Stimulated activated naive B cell treated with anti-CD40 and anti-IgM and Interleukin-4, amounts not matched to agents 10 μg/mL and 1 μg/mL and 100 μg/mL, for 72 hours (primary cell): ENCODE measurements at regions not wholly inside any gene's neighbourhood (a gene's known extent, or its start where the extent isn't known, plus 50 kb on each side); places are given as distances from the start of the nearest gene placed in this dataset.

Source experiments
- ATAC-seq, 2 donors: fragments of 150-1000 bp; cut with Tn5 transposase; replicated peaks; 2 replicates each; pipeline ENCODE4 v1.10.0; 2021; ENCODE audit warnings: moderate library complexity in 1 of 2
- DNase-seq: peaks from one replicate; pipeline ENCODE4 v3.0.0; 2021
- H3K27ac Mint-ChIP-seq: one replicate; pipeline ENCODE4 v1.8.0; 2022; ENCODE audit warnings: mild to moderate bottlenecking, mixed read lengths
- H3K27me3 Mint-ChIP-seq, 2 donors: one replicate each; pipeline ENCODE4 v1.8.0; 2022; ENCODE audit warnings: mixed read lengths in 2 of 2
- H3K36me3 Mint-ChIP-seq, 2 donors: one replicate each; pipeline ENCODE4 v1.8.0; 2022; ENCODE audit warnings: mixed read lengths in 2 of 2, mild to moderate bottlenecking in 1 of 2
- H3K4me1 Mint-ChIP-seq, 2 donors: one replicate each; pipeline ENCODE4 v1.8.0; 2022; ENCODE audit warnings: mixed read lengths in 2 of 2, mild to moderate bottlenecking in 1 of 2
- H3K4me3 Mint-ChIP-seq, 2 donors: one replicate each; pipeline ENCODE4 v1.8.0; 2022; ENCODE audit warnings: mild to moderate bottlenecking in 2 of 2, mixed read lengths in 2 of 2, moderate library complexity in 1 of 2
- H3K9me3 Mint-ChIP-seq, 2 donors: one replicate each; pipeline ENCODE4 v1.8.0; 2022; ENCODE audit warnings: mixed read lengths in 2 of 2, mild to moderate bottlenecking in 1 of 2

- Mint-ChIP-seq H3K27me3 (no peaks in the 10 kb centered on the region), H3K4me1 (no peaks in the 10 kb centered on the region), H3K4me3 (no peak overlapping the region), H3K27ac (no peak overlapping the region), H3K9me3 (peaks cover 3 to 8% of the 10 kb centered on the region in 2 donors), H3K36me3 (no peaks in the 10 kb centered on the region)
- ATAC-seq: no peak
- no peak for DNase-seq
Measured at GRCh38 chr20:55283889-55284288, 721.4 kb downstream of the CBLN4 start.

- ATAC-seq (no peak), DNase-seq (no peak)
- no peaks in the 10 kb centered on the region for H3K36me3 Mint-ChIP-seq
- H3K9me3 Mint-ChIP-seq: peaks cover 8 to 12% of the 10 kb centered on the region in 2 donors
- H3K4me1 Mint-ChIP-seq: no peaks in the 10 kb centered on the region
- H3K27ac Mint-ChIP-seq: no peak overlapping the region
- no peaks in the 10 kb centered on the region for H3K27me3 Mint-ChIP-seq
- no peak overlapping the region for H3K4me3 Mint-ChIP-seq
Measured at GRCh38 chr20:55273149-55273548, 732.2 kb downstream of the CBLN4 start.

- H3K4me1 Mint-ChIP-seq: no peaks in the 10 kb centered on the region
- ATAC-seq (no peak), DNase-seq (no peak)
- H3K27me3 Mint-ChIP-seq: no peaks in the 10 kb centered on the region
- H3K36me3 Mint-ChIP-seq: no peaks in the 10 kb centered on the region
- peaks cover 3 to 8% of the 10 kb centered on the region in 2 donors for H3K9me3 Mint-ChIP-seq
- H3K27ac Mint-ChIP-seq: no peak overlapping the region
- H3K4me3 Mint-ChIP-seq: no peak overlapping the region
Measured at GRCh38 chr20:55271371-55271770, 733.9 kb downstream of the CBLN4 start.

GRCh38 chr20:55269913-55270312 lies 735.4 kb downstream of the CBLN4 start:
- H3K27ac Mint-ChIP-seq: no peak overlapping the region
- no peak overlapping the region for H3K4me3 Mint-ChIP-seq
- H3K36me3 Mint-ChIP-seq: no peaks in the 10 kb centered on the region
- ATAC-seq (no peak), DNase-seq (no peak)
- H3K4me1 Mint-ChIP-seq: no peaks in the 10 kb centered on the region
- peaks cover 3 to 5% of the 10 kb centered on the region in 2 donors for H3K9me3 Mint-ChIP-seq
- H3K27me3 Mint-ChIP-seq: no peaks in the 10 kb centered on the region

- Mint-ChIP-seq H3K4me1 (no peaks in the 10 kb centered on the region), H3K9me3 (peaks cover 0 to 1% of the 10 kb centered on the region in 2 donors), H3K27ac (no peak overlapping the region), H3K27me3 (no peaks in the 10 kb centered on the region), H3K4me3 (no peak overlapping the region), H3K36me3 (no peaks in the 10 kb centered on the region)
- no peak for ATAC-seq
- no peak for DNase-seq
Measured at GRCh38 chr20:55266361-55266760, 739.0 kb downstream of the CBLN4 start.

DNA sequence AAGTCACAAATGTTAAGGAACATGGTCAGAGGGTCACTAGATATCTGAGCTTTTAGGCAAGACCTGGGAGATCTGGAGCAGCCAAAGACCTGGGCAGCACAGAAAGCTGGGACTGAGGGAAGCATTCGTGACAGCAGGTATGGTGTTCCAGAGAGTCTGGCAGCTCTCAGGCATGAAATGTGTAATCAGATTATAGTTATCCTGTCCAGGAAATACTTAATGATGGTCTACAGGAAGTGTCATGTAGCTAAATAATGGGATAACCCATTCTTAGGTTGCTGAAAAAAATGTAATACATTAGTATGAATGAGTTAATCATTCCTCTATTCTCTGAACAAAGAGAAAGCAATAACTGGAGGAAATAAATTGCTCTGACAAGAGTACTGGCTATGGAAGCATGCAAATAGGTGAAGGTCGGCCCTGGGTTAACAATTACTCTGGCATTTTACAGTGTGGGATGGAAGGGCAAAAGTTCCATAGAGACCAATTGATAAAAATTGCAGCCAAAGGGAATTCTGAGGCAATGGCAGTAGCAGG lies 740.5 kb downstream of the CBLN4 start:
- Mint-ChIP-seq H3K4me3 (no peak overlapping the region), H3K27ac (no peak overlapping the region), H3K36me3 (no peaks in the 10 kb centered on the region), H3K4me1 (no peaks in the 10 kb centered on the region), H3K9me3 (peaks cover 0 to 1% of the 10 kb centered on the region in 2 donors), H3K27me3 (no peaks in the 10 kb centered on the region)
- no peak for DNase-seq
- no peak for ATAC-seq

GRCh38 chr20:55258559-55258958 lies 746.8 kb downstream of the CBLN4 start:
- Mint-ChIP-seq H3K4me3 (no peak overlapping the region), H3K36me3 (no peaks in the 10 kb centered on the region), H3K9me3 (peaks cover 2 to 4% of the 10 kb centered on the region in 2 donors), H3K4me1 (no peaks in the 10 kb centered on the region), H3K27me3 (no peaks in the 10 kb centered on the region), H3K27ac (no peak overlapping the region)
- ATAC-seq (no peak), DNase-seq (no peak)

DNA sequence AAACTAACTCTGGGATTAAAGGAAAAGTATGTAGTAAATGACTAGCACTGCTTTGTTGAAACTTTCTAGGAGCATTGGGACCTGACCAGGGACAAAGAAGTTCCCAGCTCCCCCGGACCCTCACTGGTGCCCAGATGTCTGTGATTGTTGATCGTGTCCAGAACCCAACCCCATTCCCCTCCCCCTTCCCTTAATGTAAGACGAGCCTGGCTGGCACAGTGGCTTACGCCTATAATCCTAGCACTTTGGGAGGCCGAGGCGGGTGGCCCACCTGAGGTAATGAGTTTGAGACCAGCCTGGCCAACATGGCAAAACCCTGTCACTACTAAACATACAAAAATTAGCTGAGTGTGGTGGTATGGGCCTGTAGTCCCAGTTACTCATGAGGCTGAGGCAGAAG lies 750.3 kb downstream of the CBLN4 start:
- H3K36me3 Mint-ChIP-seq: no peaks in the 10 kb centered on the region
- peaks cover 2 to 4% of the 10 kb centered on the region in 2 donors for H3K9me3 Mint-ChIP-seq
- no peaks in the 10 kb centered on the region for H3K27me3 Mint-ChIP-seq
- no peak for DNase-seq
- ATAC-seq: no peak
- no peak overlapping the region for H3K4me3 Mint-ChIP-seq
- H3K27ac Mint-ChIP-seq: no peak overlapping the region
- no peaks in the 10 kb centered on the region for H3K4me1 Mint-ChIP-seq

- Mint-ChIP-seq H3K4me3 (no peak overlapping the region), H3K4me1 (no peaks in the 10 kb centered on the region), H3K27me3 (no peaks in the 10 kb centered on the region), H3K9me3 (peaks cover 4 to 5% of the 10 kb centered on the region in 2 donors), H3K36me3 (no peaks in the 10 kb centered on the region), H3K27ac (no peak overlapping the region)
- ATAC-seq (no peak), DNase-seq (no peak)
Measured at GRCh38 chr20:55253781-55254180, 751.5 kb downstream of the CBLN4 start.

- Mint-ChIP-seq H3K27ac (no peak overlapping the region), H3K4me1 (no peaks in the 10 kb centered on the region)
- no peak for ATAC-seq
Measured at GRCh38 chr20:55252521-55252920, 752.8 kb downstream of the CBLN4 start.

DNA sequence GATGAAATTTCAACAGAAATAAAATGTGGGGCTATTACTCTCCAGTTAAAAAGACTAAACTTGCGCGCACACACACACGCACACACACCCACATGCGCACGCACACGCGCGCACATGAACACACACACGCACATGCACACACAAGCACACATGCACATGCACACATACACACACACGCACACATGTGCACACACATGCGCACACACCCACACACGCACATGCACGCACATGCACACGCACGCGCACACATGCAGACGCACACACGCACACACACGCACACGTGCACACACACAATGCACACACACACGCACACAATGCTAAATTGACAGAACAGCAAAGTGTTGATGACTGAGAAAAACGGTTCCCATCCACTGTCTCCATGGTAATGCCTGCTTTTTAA lies 754.1 kb downstream of the CBLN4 start:
- Mint-ChIP-seq H3K9me3 (peaks cover 5 to 7% of the 10 kb centered on the region in 2 donors), H3K36me3 (no peaks in the 10 kb centered on the region), H3K4me1 (no peaks in the 10 kb centered on the region), H3K27ac (no peak overlapping the region), H3K27me3 (no peaks in the 10 kb centered on the region), H3K4me3 (no peak overlapping the region)
- DNase-seq (no peak), ATAC-seq (no peak)

More at GRCh38 chr20:55252521-55252920, 752.8 kb downstream of the CBLN4 start:
- Mint-ChIP-seq H3K9me3 (peaks cover 5% of the 10 kb centered on the region in 2 donors), H3K27me3 (no peaks in the 10 kb centered on the region), H3K36me3 (no peaks in the 10 kb centered on the region), H3K4me3 (no peak overlapping the region)
- no peak for DNase-seq

DNA sequence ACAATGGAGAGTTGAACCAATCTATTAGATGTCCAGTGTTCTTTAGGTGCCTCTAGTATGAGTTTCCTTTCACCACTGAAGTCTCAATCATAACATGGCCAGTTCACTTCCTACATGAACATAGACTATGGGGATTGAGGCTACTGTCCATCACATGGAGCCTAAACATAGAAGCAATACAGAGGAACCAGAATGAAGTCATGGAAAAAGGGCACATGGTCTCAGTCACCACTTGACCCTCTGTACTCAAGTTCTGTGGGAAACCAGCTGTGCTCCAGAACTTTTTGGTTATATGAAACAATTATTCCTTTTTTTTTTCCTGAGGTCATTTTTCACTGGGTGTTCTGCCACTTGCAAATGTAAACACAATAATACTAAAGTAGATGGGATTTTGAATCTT lies 762.5 kb downstream of the CBLN4 start:
- ATAC-seq (no peak), DNase-seq (no peak)
- Mint-ChIP-seq H3K9me3 (peaks cover 2 to 7% of the 10 kb centered on the region in 2 donors), H3K27me3 (no peaks in the 10 kb centered on the region), H3K27ac (no peak overlapping the region), H3K4me1 (no peaks in the 10 kb centered on the region), H3K36me3 (no peaks in the 10 kb centered on the region), H3K4me3 (no peak overlapping the region)

DNA sequence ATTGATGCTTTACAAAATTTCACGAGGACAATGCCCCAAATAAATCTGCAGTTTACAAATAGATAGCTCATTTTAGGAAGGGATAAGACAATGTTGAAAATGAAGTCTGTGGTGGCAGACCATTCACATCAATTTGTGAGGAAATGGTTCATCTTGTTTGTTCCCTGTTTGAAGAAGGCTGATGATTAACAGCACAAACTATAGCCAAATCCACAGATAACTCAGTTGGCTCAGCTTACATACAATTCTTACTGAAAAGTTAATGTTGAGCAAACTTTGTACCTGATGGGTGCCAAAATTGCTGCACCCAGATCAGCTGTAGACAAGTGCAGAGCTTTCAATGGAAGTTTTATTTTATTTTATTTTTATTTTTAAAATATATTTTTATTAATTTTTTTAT lies 763.9 kb downstream of the DOK5 start:
- Mint-ChIP-seq H3K36me3 (no peaks in the 10 kb centered on the region), H3K27me3 (no peaks in the 10 kb centered on the region), H3K4me1 (no peaks in the 10 kb centered on the region), H3K4me3 (no peak overlapping the region), H3K9me3 (no peaks in the 10 kb centered on the region), H3K27ac (no peak overlapping the region)
- ATAC-seq (no peak), DNase-seq (no peak)

DNA sequence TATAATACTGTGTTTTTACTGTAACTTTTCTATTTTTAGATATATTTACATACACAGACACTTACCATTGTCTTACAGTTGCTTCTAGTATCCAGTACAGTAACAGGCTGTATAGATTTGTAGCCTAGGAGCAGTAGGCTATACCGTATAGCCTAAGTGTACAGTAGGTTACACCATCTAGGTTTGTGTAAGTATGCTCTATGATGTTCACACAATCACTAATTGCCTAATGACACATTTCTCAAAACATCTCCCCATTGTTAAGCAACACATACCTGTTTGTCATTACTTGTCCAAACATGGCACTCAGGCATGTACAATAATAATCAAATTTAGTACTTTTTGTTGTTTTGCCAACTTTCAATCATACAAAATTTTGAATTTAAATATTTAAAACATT lies 757.3 kb downstream of the DOK5 start:
- H3K27ac Mint-ChIP-seq: no peak overlapping the region
- H3K27me3 Mint-ChIP-seq: no peaks in the 10 kb centered on the region
- H3K4me1 Mint-ChIP-seq: no peaks in the 10 kb centered on the region
- H3K9me3 Mint-ChIP-seq: no peaks in the 10 kb centered on the region
- DNase-seq: no peak
- no peak overlapping the region for H3K4me3 Mint-ChIP-seq
- H3K36me3 Mint-ChIP-seq: no peaks in the 10 kb centered on the region
- ATAC-seq: no peak

GRCh38 chr20:55229451-55229850 lies 754.1 kb downstream of the DOK5 start:
- Mint-ChIP-seq H3K36me3 (no peaks in the 10 kb centered on the region), H3K4me3 (no peak overlapping the region), H3K27me3 (no peaks in the 10 kb centered on the region), H3K9me3 (peaks cover 4 to 6% of the 10 kb centered on the region in 2 donors), H3K4me1 (no peaks in the 10 kb centered on the region), H3K27ac (no peak overlapping the region)
- DNase-seq: no peak
- no peak for ATAC-seq
